Prostate gland (tissue), 2 donors: ENCODE measurements at regions not wholly inside any gene's neighbourhood (a gene's known extent, or its start where the extent isn't known, plus 50 kb on each side); places are given as distances from the start of the nearest gene placed in this dataset.

ENCODE experiments used
- CTCF ChIP-seq, 4 experiments: fragments of 200-600 bp in 2 of 4; fragments of 450-650 bp in 2 of 4; sonication (generic) in 2 of 4; IDR thresholded peaks; 1 replicate in 3 of 4; 2 replicates in 1 of 4; pipeline ENCODE4 v1.5.1; 2016 to 2019; ENCODE audit warnings: antibody characterized with exemption in 4 of 4, mild to moderate bottlenecking in 2 of 4, moderate library complexity in 2 of 4
- POLR2A ChIP-seq: fragments of 450-650 bp; IDR thresholded peaks from one replicate; pipeline ENCODE4 v1.6.1; 2016; ENCODE audit warnings: antibody characterized with exemption, mild to moderate bottlenecking
- POLR2AphosphoS5 ChIP-seq: sonication (generic); formaldehyde crosslinking; IDR thresholded peaks from one replicate; pipeline ENCODE4 v1.6.1; 2017; ENCODE audit warnings: antibody characterized with exemption

GRCh38 chr4:97432551-97432950 is 710.7 kb downstream of the STPG2 start:
- TF ChIP-seq POLR2A (no peak), CTCF (IDR thresholded peaks at IDR 0.05) (no peak), POLR2AphosphoS5 (no peak)
